ENCODE measurements at regions not wholly inside any gene's neighbourhood (a gene's known extent, or its start where the extent isn't known, plus 50 kb on each side); places are given as distances from the start of the nearest gene placed in this dataset.

DNA sequence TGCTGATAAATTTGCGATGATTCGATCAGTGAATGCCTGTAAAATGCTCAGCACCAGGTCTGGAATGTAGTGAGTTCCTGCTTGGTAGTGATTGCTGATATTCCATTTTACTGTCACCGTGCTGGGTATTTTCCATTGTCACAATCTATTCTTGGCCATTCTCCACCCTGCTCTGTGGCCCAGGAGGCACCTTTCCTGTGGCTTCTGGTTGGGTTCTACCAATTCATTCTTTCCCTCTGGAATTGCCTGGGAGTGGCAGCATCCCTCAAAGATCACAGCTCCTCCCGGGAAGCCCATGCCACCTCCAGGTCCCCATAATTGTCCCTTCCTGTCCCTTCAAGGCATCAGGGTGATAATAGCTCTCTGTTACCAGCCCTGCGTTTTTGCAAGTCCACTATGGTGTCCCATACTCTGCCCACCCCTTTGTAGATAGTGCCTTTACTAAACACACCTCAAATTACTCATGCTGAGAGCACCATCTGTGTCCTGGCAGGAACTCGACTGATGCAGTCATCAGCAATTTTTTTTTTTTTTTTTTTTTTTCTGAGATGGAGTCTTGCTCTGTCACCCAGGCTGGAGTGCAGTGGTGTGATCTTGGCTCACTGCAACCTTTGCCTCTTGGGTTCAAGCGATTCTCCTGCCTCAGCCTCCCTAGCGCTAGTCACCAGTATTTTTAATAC, 177.8 kb upstream of the PROK2 start:
- Histone ChIP-seq H3K4me3 (ENCODE audit: severe bottlenecking) (no peak overlapping the region), H3K36me3 (ENCODE audit: low read depth) (no peaks in the 10 kb centered on the region), H3K27ac (ENCODE audit: poor library complexity, severe bottlenecking) (no peak overlapping the region), H3K27me3 (ENCODE audit: insufficient read depth, poor library complexity, severe bottlenecking) (no peaks in the 10 kb centered on the region), H3K4me1 (ENCODE audit: insufficient read depth, poor library complexity, severe bottlenecking) (no peaks in the 10 kb centered on the region), H3K9me3 (ENCODE audit: severe bottlenecking) (no peaks in the 10 kb centered on the region)
- DNase-seq (ENCODE audit: low spot score), result no peak
- TF ChIP-seq, protein P1, sequence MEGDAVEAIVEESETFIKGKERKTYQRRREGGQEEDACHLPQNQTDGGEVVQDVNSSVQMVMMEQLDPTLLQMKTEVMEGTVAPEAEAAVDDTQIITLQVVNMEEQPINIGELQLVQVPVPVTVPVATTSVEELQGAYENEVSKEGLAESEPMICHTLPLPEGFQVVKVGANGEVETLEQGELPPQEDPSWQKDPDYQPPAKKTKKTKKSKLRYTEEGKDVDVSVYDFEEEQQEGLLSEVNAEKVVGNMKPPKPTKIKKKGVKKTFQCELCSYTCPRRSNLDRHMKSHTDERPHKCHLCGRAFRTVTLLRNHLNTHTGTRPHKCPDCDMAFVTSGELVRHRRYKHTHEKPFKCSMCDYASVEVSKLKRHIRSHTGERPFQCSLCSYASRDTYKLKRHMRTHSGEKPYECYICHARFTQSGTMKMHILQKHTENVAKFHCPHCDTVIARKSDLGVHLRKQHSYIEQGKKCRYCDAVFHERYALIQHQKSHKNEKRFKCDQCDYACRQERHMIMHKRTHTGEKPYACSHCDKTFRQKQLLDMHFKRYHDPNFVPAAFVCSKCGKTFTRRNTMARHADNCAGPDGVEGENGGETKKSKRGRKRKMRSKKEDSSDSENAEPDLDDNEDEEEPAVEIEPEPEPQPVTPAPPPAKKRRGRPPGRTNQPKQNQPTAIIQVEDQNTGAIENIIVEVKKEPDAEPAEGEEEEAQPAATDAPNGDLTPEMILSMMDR (IDR thresholded peaks at IDR 0.05; ENCODE audit: poor library complexity, severe bottlenecking), result no peak
- peak; percentile 87 for ATAC-seq (ENCODE audit: low read depth)

GRCh38 chr3:71961891-71962290, 176.9 kb upstream of the PROK2 start:
- TF ChIP-seq, protein P1 (IDR thresholded peaks at IDR 0.05; ENCODE audit: poor library complexity, severe bottlenecking), result no peak
- Histone ChIP-seq H3K27me3 (ENCODE audit: insufficient read depth, poor library complexity, severe bottlenecking) (no peaks in the 10 kb centered on the region), H3K36me3 (ENCODE audit: low read depth) (no peaks in the 10 kb centered on the region), H3K9me3 (ENCODE audit: severe bottlenecking) (no peaks in the 10 kb centered on the region), H3K27ac (ENCODE audit: poor library complexity, severe bottlenecking) (no peak overlapping the region), H3K4me3 (ENCODE audit: severe bottlenecking) (no peak overlapping the region), H3K4me1 (ENCODE audit: insufficient read depth, poor library complexity, severe bottlenecking) (no peaks in the 10 kb centered on the region)
- ATAC-seq (ENCODE audit: low read depth), result no peak
- DNase-seq (ENCODE audit: low spot score), result no peak

- DNase-seq (ENCODE audit: low spot score) (no peak), ATAC-seq (ENCODE audit: low read depth) (no peak)
- TF ChIP-seq, protein P1 (IDR thresholded peaks at IDR 0.05; ENCODE audit: poor library complexity, severe bottlenecking), result no peak
- Histone ChIP-seq H3K27ac (ENCODE audit: poor library complexity, severe bottlenecking) (no peak overlapping the region), H3K36me3 (ENCODE audit: low read depth) (no peaks in the 10 kb centered on the region), H3K27me3 (ENCODE audit: insufficient read depth, poor library complexity, severe bottlenecking) (no peaks in the 10 kb centered on the region), H3K9me3 (ENCODE audit: severe bottlenecking) (no peaks in the 10 kb centered on the region), H3K4me1 (ENCODE audit: insufficient read depth, poor library complexity, severe bottlenecking) (no peaks in the 10 kb centered on the region), H3K4me3 (ENCODE audit: severe bottlenecking) (no peak overlapping the region)
Observed at GRCh38 chr3:71961378-71961777, 176.4 kb upstream of the PROK2 start.

DNA sequence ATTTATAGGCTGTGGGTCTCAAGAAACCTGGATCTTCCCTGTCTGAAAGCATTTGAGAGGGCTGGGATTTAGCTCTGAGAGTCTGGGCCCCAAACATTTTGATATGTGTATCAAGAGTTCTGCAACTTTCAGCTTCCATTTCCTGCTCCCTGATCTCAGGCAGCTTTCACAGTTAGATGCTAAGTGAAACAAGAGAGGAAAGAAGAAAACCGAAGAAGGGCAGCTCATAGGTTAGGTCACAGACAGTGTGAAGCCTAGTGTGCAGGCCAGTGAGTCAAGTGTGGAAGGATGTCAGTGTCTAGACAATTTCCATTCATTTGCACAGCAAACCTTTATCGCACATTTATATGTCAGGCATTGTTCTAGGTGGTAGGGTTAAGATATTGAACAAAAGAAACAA, 173.6 kb upstream of the PROK2 start:
- no peak for ATAC-seq (ENCODE audit: low read depth)
- no peak for DNase-seq (ENCODE audit: low spot score)
- no peaks in the 10 kb centered on the region for H3K4me1 ChIP-seq (ENCODE audit: insufficient read depth, poor library complexity, severe bottlenecking)
- no peak overlapping the region for H3K27ac ChIP-seq (ENCODE audit: poor library complexity, severe bottlenecking)
- H3K27me3 ChIP-seq (ENCODE audit: insufficient read depth, poor library complexity, severe bottlenecking), result no peaks in the 10 kb centered on the region
- no peaks in the 10 kb centered on the region for H3K36me3 ChIP-seq (ENCODE audit: low read depth)
- no peak overlapping the region for H3K4me3 ChIP-seq (ENCODE audit: severe bottlenecking)
- TF ChIP-seq, protein P1 (IDR thresholded peaks at IDR 0.05; ENCODE audit: poor library complexity, severe bottlenecking), result no peak
- no peaks in the 10 kb centered on the region for H3K9me3 ChIP-seq (ENCODE audit: severe bottlenecking)

DNA sequence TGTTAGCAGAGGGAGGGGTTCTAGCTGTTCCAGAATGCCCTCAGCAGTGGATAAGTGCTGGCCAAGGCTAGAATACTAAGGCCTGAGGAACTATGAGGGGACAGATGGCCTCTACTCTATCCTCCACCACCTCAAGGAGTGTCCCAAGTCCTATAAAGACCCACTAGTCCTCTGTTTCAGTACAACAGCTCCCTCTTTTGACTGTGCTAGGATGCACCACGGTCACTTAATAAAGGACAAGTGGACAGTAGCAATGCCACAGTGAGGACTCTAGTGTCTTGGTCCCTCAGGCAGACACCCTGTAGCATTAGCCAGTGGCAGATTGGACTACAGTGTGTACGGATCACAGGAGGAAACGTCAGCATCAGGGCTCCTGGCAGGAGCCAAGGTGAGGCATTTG, 171.8 kb upstream of the PROK2 start:
- ATAC-seq (ENCODE audit: low read depth), result no peak
- H3K27me3 ChIP-seq (ENCODE audit: insufficient read depth, poor library complexity, severe bottlenecking), result no peaks in the 10 kb centered on the region
- no peak overlapping the region for H3K27ac ChIP-seq (ENCODE audit: poor library complexity, severe bottlenecking)
- H3K4me3 ChIP-seq (ENCODE audit: severe bottlenecking), result no peak overlapping the region
- TF ChIP-seq, protein P1 (IDR thresholded peaks at IDR 0.05; ENCODE audit: poor library complexity, severe bottlenecking), result no peak
- H3K9me3 ChIP-seq (ENCODE audit: severe bottlenecking), result no peaks in the 10 kb centered on the region
- no peak for DNase-seq (ENCODE audit: low spot score)
- H3K36me3 ChIP-seq (ENCODE audit: low read depth), result no peaks in the 10 kb centered on the region
- H3K4me1 ChIP-seq (ENCODE audit: insufficient read depth, poor library complexity, severe bottlenecking), result no peaks in the 10 kb centered on the region
